ENCODE measurements at regions not wholly inside any gene's neighbourhood (a gene's known extent, or its start where the extent isn't known, plus 50 kb on each side); places are given as distances from the start of the nearest gene placed in this dataset.

DNA sequence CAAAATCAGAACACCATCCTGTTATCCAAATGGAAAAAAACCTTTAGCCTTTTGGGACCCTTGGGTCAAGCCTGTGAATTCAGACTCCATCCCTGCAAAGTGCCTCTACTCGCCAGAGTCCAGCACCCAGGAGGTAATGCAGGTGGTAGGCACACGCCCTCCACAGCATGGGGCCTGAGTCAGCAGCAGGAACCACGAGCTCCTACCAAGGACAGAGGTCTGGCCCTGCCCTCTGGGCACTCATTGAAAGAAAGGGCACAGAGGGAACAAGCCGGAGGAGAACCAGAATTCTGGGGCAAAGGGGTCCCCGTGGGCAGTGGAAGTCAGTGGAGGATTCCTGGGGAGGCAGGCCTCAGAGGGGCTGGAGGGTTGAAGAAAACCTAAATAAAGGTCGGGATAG lies 438.1 kb downstream of the NPHP4 start:
- H3K4me1 ChIP-seq (ENCODE audit: low read depth), result no peaks in the 10 kb centered on the region
- DNase-seq (no peak), ATAC-seq (no peak)
- no peaks in the 10 kb centered on the region for H3K9me3 ChIP-seq
- TF ChIP-seq CTCF (IDR thresholded peaks at IDR 0.05), result no peak
- H3K36me3 ChIP-seq (ENCODE audit: low read depth), result no peaks in the 10 kb centered on the region
- H3K4me3 ChIP-seq, result no peak overlapping the region
- intact Hi-C loops (cut with DNase I, micrococcal nuclease), result no loop called here

GRCh38 chr1:5552787-5553484 lies 439.3 kb downstream of the NPHP4 start:
- no peak for ATAC-seq
- no peak for DNase-seq
- Histone ChIP-seq H3K4me3 (no peak overlapping the region), H3K4me1 (ENCODE audit: low read depth) (no peaks in the 10 kb centered on the region), H3K36me3 (ENCODE audit: low read depth) (no peaks in the 10 kb centered on the region), H3K9me3 (no peaks in the 10 kb centered on the region)
- intact Hi-C loops (cut with DNase I, micrococcal nuclease), result no loop called here
- TF ChIP-seq CTCF (IDR thresholded peaks at IDR 0.05), result no peak

GRCh38 chr1:5551274-5551975 lies 440.8 kb downstream of the NPHP4 start:
- DNase-seq, result peak in 2 of 3 donors; percentile 32 to 67

DNA sequence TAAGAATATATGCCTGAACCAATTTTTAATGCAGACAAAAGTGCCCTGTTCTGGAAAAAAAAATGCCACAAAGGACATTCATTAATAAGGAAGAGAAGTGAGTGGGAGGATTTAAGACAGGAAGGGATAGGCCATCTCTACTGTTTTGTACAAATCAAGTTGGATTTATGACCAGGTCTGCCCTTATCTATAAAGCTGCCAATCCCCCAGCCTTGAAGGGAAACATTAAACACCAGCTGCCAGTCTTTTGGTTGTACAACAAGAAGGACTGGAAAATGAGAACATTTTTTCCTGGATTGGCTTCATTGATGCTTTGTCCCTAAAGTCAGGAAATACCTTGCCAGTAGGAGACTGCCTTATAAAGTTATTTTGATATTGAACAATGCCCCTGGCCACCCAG lies 444.0 kb downstream of the NPHP4 start:
- no peaks in the 10 kb centered on the region for H3K4me1 ChIP-seq (ENCODE audit: low read depth)
- no peak overlapping the region for H3K4me3 ChIP-seq
- TF ChIP-seq CTCF (IDR thresholded peaks at IDR 0.05), result no peak
- intact Hi-C loops (cut with DNase I, micrococcal nuclease), result no loop called here
- peak; percentile 39 for ATAC-seq
- H3K36me3 ChIP-seq (ENCODE audit: low read depth), result no peaks in the 10 kb centered on the region
- DNase-seq, result no peak
- no peaks in the 10 kb centered on the region for H3K9me3 ChIP-seq

More at GRCh38 chr1:5551274-5551975, 440.8 kb downstream of the NPHP4 start:
- Histone ChIP-seq H3K36me3 (ENCODE audit: low read depth) (no peaks in the 10 kb centered on the region), H3K4me3 (no peak overlapping the region), H3K4me1 (ENCODE audit: low read depth) (no peaks in the 10 kb centered on the region), H3K9me3 (no peaks in the 10 kb centered on the region)
- intact Hi-C loops (cut with DNase I, micrococcal nuclease), result no loop called here
- peak; percentile 94 for ATAC-seq
- no peak for TF ChIP-seq CTCF (IDR thresholded peaks at IDR 0.05)

DNA sequence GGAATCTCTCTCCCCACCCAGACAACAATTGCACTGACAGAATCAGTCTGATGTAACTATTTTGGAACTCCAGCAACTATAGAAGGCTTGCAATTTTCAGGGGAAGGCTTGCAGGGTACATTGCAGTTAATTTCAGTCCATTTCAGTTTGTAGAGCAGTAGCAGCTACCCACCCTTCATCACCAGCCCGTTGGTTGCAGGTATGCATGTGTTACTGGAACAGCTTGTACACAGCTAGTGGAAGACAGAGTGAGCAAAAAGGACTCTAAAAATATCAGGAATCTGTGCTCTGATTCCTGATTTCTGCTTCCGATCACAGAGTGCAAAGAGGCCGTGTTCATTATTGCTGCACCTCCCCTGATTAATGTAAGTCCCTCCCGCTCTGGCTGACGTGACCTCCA lies 449.0 kb downstream of the NPHP4 start:
- TF ChIP-seq CTCF (IDR thresholded peaks at IDR 0.05), result no peak
- no peaks in the 10 kb centered on the region for H3K9me3 ChIP-seq
- intact Hi-C loops (cut with DNase I, micrococcal nuclease), result no loop called here
- DNase-seq, result no peak
- ATAC-seq, result no peak
- H3K36me3 ChIP-seq (ENCODE audit: low read depth), result no peaks in the 10 kb centered on the region
- H3K4me1 ChIP-seq (ENCODE audit: low read depth), result no peaks in the 10 kb centered on the region
- H3K4me3 ChIP-seq, result no peak overlapping the region

Data from mucosa of descending colon (tissue), 3 donors.